ENCODE measurements at regions not wholly inside any gene's neighbourhood (a gene's known extent, or its start where the extent isn't known, plus 50 kb on each side); places are given as distances from the start of the nearest gene placed in this dataset.

- no peak for DNase-seq (ENCODE audit: low read depth, low spot score)
- H3K4me3 ChIP-seq (ENCODE audit: low read length): no peak overlapping the region
Measured at GRCh38 chr13:110824702-110825300, 90.1 kb downstream of the ANKRD10 start.

- H3K4me3 ChIP-seq (ENCODE audit: low read length): no peak overlapping the region
- no peak for DNase-seq (ENCODE audit: low read depth, low spot score)
Measured at GRCh38 chr13:110825516-110825915, 89.4 kb downstream of the ANKRD10 start.

GRCh38 chr13:110826101-110826500 is 88.8 kb downstream of the ANKRD10 start:
- no peak for DNase-seq (ENCODE audit: low read depth, low spot score)
- H3K4me3 ChIP-seq (ENCODE audit: low read length): no peak overlapping the region

- DNase-seq (ENCODE audit: low read depth, low spot score): no peak
- no peak overlapping the region for H3K4me3 ChIP-seq (ENCODE audit: low read length)
Measured at GRCh38 chr13:110826861-110827672, 87.8 kb downstream of the ANKRD10 start.

Measured in Jurkat, Clone E6-1 (cell line).